ENCODE measurements at regions not wholly inside any gene's neighbourhood (a gene's known extent, or its start where the extent isn't known, plus 50 kb on each side); places are given as distances from the start of the nearest gene placed in this dataset.

GRCh38 chr7:41861642-41862041 is 158.8 kb upstream of the INHBA start:
- H3K9me3 Mint-ChIP-seq, result peaks cover 17 to 27% (median 19%) of the 10 kb centered on the region in 7 donors
- H3K4me1 Mint-ChIP-seq, result peaks cover 11% of the 10 kb centered on the region
- intact Hi-C loops (cut with micrococcal nuclease), result no loop called here
- TF ChIP-seq, protein P1, sequence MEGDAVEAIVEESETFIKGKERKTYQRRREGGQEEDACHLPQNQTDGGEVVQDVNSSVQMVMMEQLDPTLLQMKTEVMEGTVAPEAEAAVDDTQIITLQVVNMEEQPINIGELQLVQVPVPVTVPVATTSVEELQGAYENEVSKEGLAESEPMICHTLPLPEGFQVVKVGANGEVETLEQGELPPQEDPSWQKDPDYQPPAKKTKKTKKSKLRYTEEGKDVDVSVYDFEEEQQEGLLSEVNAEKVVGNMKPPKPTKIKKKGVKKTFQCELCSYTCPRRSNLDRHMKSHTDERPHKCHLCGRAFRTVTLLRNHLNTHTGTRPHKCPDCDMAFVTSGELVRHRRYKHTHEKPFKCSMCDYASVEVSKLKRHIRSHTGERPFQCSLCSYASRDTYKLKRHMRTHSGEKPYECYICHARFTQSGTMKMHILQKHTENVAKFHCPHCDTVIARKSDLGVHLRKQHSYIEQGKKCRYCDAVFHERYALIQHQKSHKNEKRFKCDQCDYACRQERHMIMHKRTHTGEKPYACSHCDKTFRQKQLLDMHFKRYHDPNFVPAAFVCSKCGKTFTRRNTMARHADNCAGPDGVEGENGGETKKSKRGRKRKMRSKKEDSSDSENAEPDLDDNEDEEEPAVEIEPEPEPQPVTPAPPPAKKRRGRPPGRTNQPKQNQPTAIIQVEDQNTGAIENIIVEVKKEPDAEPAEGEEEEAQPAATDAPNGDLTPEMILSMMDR (IDR thresholded peaks at IDR 0.05), result no peak
- peak overlapping the region in 3 of 7 donors; percentile 20 to 64 (median 55) for H3K27ac Mint-ChIP-seq
- Histone ChIP-seq H3K4me1 (ENCODE audit: control insufficient read depth in 1 of 2, insufficient read depth in 2 of 2, low read length in 2 of 2) (peaks cover 7 to 8% of the 10 kb centered on the region in 2 donors), H3K36me3 (replicated peaks in 1 of 2; ENCODE audit: control insufficient read depth in 1 of 2, insufficient read depth in 2 of 2, low read length in 2 of 2) (no peaks in the 10 kb centered on the region), H3K9ac (ENCODE audit: insufficient read depth, low read length, poor library complexity, severe bottlenecking) (no peak overlapping the region), H4K20me1 (ENCODE audit: insufficient read depth, low read length) (no peaks in the 10 kb centered on the region), H3K27ac (ENCODE audit: low read depth in 1 of 2, low read length in 2 of 2) (no peak overlapping the region), H2AFZ (ENCODE audit: insufficient read depth, low read depth, low read length, poor library complexity, severe bottlenecking) (no peak overlapping the region), H3K4me3 (replicated peaks in 1 of 3; ENCODE audit: low read depth in 2 of 3, low read length in 3 of 3) (no peak overlapping the region), H3K27me3 (ENCODE audit: control insufficient read depth in 2 of 2, insufficient read depth in 2 of 2, low read length in 2 of 2) (no peaks in the 10 kb centered on the region), H3K9me3 (replicated peaks in 1 of 2; ENCODE audit: control insufficient read depth in 1 of 2, insufficient read depth in 1 of 2, low read length in 2 of 2) (peaks cover 16 to 18% of the 10 kb centered on the region in 2 donors), H3K4me2 (replicated peaks; ENCODE audit: extremely low read depth, low read length, poor library complexity, severe bottlenecking) (no peak overlapping the region), H3K79me2 (ENCODE audit: insufficient read depth, low read length) (no peaks in the 10 kb centered on the region)
- H3K4me3 Mint-ChIP-seq, result no peak overlapping the region
- DNase-seq, result peak in 2 of 3 donors; percentile 17 to 48
- no CpG with 5 or more reads among the region's 3 CpGs for WGBS (ENCODE audit: insufficient coverage)
- H3K27me3 Mint-ChIP-seq (ENCODE audit: low read depth in 3 of 3), result peaks cover 0 to 2% (median 0%) of the 10 kb centered on the region in 3 donors
- H3K36me3 Mint-ChIP-seq, result peaks cover 4 to 6% of the 10 kb centered on the region in 2 donors

DNA sequence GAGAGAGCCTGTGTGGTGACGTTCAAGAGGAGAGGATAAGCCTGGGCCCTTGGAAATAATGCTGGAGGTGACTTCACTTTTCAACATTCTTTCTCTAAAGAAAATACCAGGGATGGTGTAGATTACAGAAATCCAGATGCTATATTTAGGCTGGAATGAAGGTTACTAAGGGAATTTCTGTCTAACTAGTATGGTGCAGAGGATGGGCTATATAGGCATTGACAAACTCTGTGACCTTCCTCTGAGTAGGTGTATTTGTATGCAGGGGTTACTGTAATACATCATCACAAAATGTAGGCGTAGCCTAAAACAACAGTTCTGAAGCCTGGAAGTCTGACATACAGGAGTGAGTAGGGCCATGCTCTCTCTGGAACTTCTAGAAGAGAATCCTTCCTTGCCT is 155.3 kb upstream of the INHBA start:
- WGBS (ENCODE audit: insufficient coverage), result 80% methylated on average over 1 of the region's 2 CpGs
- no peak overlapping the region for H3K27ac ChIP-seq (ENCODE audit: low read depth in 1 of 2, low read length in 2 of 2)
- no peak overlapping the region for H2AFZ ChIP-seq (ENCODE audit: insufficient read depth, low read depth, low read length, poor library complexity, severe bottlenecking)
- H3K27ac Mint-ChIP-seq, result no peak overlapping the region
- intact Hi-C loops (cut with micrococcal nuclease), result loop anchor here in 1 of 2 donors (1.0 kb wide), 1 partner anchor 15 kb away; no protein-coding TSS in a partner anchor
- H3K36me3 ChIP-seq (replicated peaks in 1 of 2; ENCODE audit: control insufficient read depth in 1 of 2, insufficient read depth in 2 of 2, low read length in 2 of 2), result no peaks in the 10 kb centered on the region
- DNase-seq, result no peak
- H3K4me1 ChIP-seq (ENCODE audit: control insufficient read depth in 1 of 2, insufficient read depth in 2 of 2, low read length in 2 of 2), result peaks cover 7 to 8% of the 10 kb centered on the region in 2 donors
- no peaks in the 10 kb centered on the region for H4K20me1 ChIP-seq (ENCODE audit: insufficient read depth, low read length)
- H3K27me3 ChIP-seq (ENCODE audit: control insufficient read depth in 2 of 2, insufficient read depth in 2 of 2, low read length in 2 of 2), result no peaks in the 10 kb centered on the region
- no peak overlapping the region for H3K4me2 ChIP-seq (replicated peaks; ENCODE audit: extremely low read depth, low read length, poor library complexity, severe bottlenecking)
- TF ChIP-seq, protein P1 (IDR thresholded peaks at IDR 0.05), result no peak
- H3K4me1 Mint-ChIP-seq, result peaks cover 11% of the 10 kb centered on the region
- no peaks in the 10 kb centered on the region for H3K79me2 ChIP-seq (ENCODE audit: insufficient read depth, low read length)
- peaks cover 0 to 1% (median 0%) of the 10 kb centered on the region in 7 donors for H3K9me3 Mint-ChIP-seq
- H3K36me3 Mint-ChIP-seq, result no peaks in the 10 kb centered on the region
- H3K4me3 ChIP-seq (replicated peaks in 1 of 3; ENCODE audit: low read depth in 2 of 3, low read length in 3 of 3), result no peak overlapping the region
- no peaks in the 10 kb centered on the region for H3K9me3 ChIP-seq (replicated peaks in 1 of 2; ENCODE audit: control insufficient read depth in 1 of 2, insufficient read depth in 1 of 2, low read length in 2 of 2)
- no peak overlapping the region for H3K4me3 Mint-ChIP-seq
- H3K27me3 Mint-ChIP-seq (ENCODE audit: low read depth in 3 of 3), result peaks cover 0 to 2% (median 2%) of the 10 kb centered on the region in 3 donors
- no peak overlapping the region for H3K9ac ChIP-seq (ENCODE audit: insufficient read depth, low read length, poor library complexity, severe bottlenecking)

All from CD14-positive monocyte (primary cell).